ENCODE measurements at regions not wholly inside any gene's neighbourhood (a gene's known extent, or its start where the extent isn't known, plus 50 kb on each side); places are given as distances from the start of the nearest gene placed in this dataset.

GRCh38 chr9:571741-572140 lies 269.8 kb upstream of the DMRT1 start:
- DNase-seq (ENCODE audit: low read depth in 1 of 2, low spot score in 1 of 2), result no peak

DNA sequence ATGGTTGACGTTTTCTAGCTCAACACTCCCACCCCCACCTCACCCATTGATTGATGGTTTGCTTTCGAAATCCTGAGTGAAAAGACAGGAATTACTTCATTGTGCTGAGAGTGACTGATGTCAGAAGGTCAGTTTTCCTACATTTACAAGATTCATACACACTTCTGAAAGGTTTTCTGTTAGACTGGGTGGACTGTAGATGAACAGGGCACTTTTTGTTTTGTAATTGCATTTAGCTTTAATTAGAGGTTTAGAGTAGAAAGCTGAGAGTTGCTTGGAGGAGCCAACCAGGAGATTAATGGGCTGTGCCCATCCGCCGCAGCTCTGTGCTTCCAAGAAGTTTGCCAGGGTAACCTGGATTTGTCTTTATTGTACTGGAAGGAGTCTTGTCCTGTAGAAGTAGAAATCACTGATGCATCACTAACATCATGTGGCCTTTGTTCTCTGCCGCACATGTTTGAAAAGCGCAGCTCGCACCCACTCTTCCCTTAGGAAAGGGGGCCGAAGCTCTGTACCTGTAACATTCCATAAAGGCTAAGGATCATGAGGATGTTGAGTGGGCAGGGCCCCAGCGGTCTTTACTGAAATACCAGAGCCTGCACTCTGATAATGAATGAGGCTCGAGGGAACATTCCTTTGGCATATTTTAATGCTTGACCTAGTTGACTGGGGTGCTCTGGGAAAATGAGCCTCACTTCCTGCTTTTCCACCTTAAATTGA lies 267.6 kb upstream of the DMRT1 start:
- no peaks in the 10 kb centered on the region for H3K36me3 ChIP-seq
- no peak overlapping the region for H3K4me3 ChIP-seq
- no peaks in the 10 kb centered on the region for H3K27me3 ChIP-seq
- peak overlapping the region; percentile 89 for H3K27ac ChIP-seq
- H3K9me3 ChIP-seq (ENCODE audit: low read depth), result no peaks in the 10 kb centered on the region
- peaks cover 39% of the 10 kb centered on the region for H3K4me1 ChIP-seq (ENCODE audit: low read depth)
- DNase-seq (ENCODE audit: low read depth in 1 of 2, low spot score in 1 of 2), result peak; percentile 44 to 66
- no peak for TF ChIP-seq CTCF (IDR thresholded peaks at IDR 0.05; ENCODE audit: low read depth, low read length)

More at GRCh38 chr9:571741-572140, 269.8 kb upstream of the DMRT1 start:
- H3K4me1 ChIP-seq (ENCODE audit: low read depth), result peaks cover 39% of the 10 kb centered on the region
- no peak overlapping the region for H3K4me3 ChIP-seq
- H3K36me3 ChIP-seq, result no peaks in the 10 kb centered on the region
- H3K9me3 ChIP-seq (ENCODE audit: low read depth), result no peaks in the 10 kb centered on the region
- H3K27me3 ChIP-seq, result no peaks in the 10 kb centered on the region
- no peak overlapping the region for H3K27ac ChIP-seq
- no peak for TF ChIP-seq CTCF (IDR thresholded peaks at IDR 0.05; ENCODE audit: low read depth, low read length)

- Histone ChIP-seq H3K9me3 (ENCODE audit: low read depth) (no peaks in the 10 kb centered on the region), H3K4me1 (ENCODE audit: low read depth) (peaks cover 30% of the 10 kb centered on the region), H3K27me3 (no peaks in the 10 kb centered on the region), H3K36me3 (no peaks in the 10 kb centered on the region), H3K4me3 (no peak overlapping the region), H3K27ac (peak overlapping the region; percentile 89)
- DNase-seq (ENCODE audit: low read depth in 1 of 2, low spot score in 1 of 2), result no peak
- no peak for TF ChIP-seq CTCF (IDR thresholded peaks at IDR 0.05; ENCODE audit: low read depth, low read length)
Observed at GRCh38 chr9:575139-575538, 266.4 kb upstream of the DMRT1 start.

- H3K27ac ChIP-seq, result no peak overlapping the region
- DNase-seq (ENCODE audit: low read depth in 1 of 2, low spot score in 1 of 2), result no peak
- no peaks in the 10 kb centered on the region for H3K4me1 ChIP-seq (ENCODE audit: low read depth)
- TF ChIP-seq CTCF (IDR thresholded peaks at IDR 0.05; ENCODE audit: low read depth, low read length), result no peak
- H3K4me3 ChIP-seq, result no peak overlapping the region
- no peaks in the 10 kb centered on the region for H3K9me3 ChIP-seq (ENCODE audit: low read depth)
- no peaks in the 10 kb centered on the region for H3K36me3 ChIP-seq
- H3K27me3 ChIP-seq, result no peaks in the 10 kb centered on the region
Observed at GRCh38 chr9:580652-581342, 260.7 kb upstream of the DMRT1 start.

- peak in 1 of 2 donors; percentile 16 for DNase-seq (ENCODE audit: low read depth in 1 of 2, low spot score in 1 of 2)
- no peak overlapping the region for H3K27ac ChIP-seq
- H3K9me3 ChIP-seq (ENCODE audit: low read depth), result no peaks in the 10 kb centered on the region
- H3K27me3 ChIP-seq, result no peaks in the 10 kb centered on the region
- H3K4me1 ChIP-seq (ENCODE audit: low read depth), result no peaks in the 10 kb centered on the region
- TF ChIP-seq CTCF (IDR thresholded peaks at IDR 0.05; ENCODE audit: low read depth, low read length), result peak; percentile 24
- H3K4me3 ChIP-seq, result no peak overlapping the region
- no peaks in the 10 kb centered on the region for H3K36me3 ChIP-seq
Observed at GRCh38 chr9:581673-582497, 259.6 kb upstream of the DMRT1 start.
